Upper lobe of right lung (tissue), 1 donor: ENCODE measurements at regions not wholly inside any gene's neighbourhood (a gene's known extent, or its start where the extent isn't known, plus 50 kb on each side); places are given as distances from the start of the nearest gene placed in this dataset.

Experiments
- ATAC-seq: fragments of 200-7000 bp; cut with Tn5 transposase; one replicate; pipeline ENCODE4 v1.9.1; 2020; ENCODE audit warnings: mild to moderate bottlenecking, moderate library complexity
- DNase-seq: peaks from one replicate; pipeline ENCODE4 v3.0.0-alpha.2; 2020
- H3K27ac ChIP-seq: fragments of 200-600 bp; one replicate; pipeline ENCODE4 v1.8.0; 2022
- H3K27me3 ChIP-seq: fragments of 200-600 bp; one replicate; pipeline ENCODE4 v1.8.0; 2022; ENCODE audit warnings: mild to moderate bottlenecking
- H3K36me3 ChIP-seq: fragments of 200-600 bp; one replicate; pipeline ENCODE4 v1.8.0; 2022
- H3K4me1 ChIP-seq: fragments of 200-600 bp; one replicate; pipeline ENCODE4 v1.8.0; 2022
- H3K4me3 ChIP-seq: fragments of 200-600 bp; one replicate; pipeline ENCODE4 v1.8.0; 2022; ENCODE audit warnings: mild to moderate bottlenecking
- H3K9me3 ChIP-seq: fragments of 200-600 bp; one replicate; pipeline ENCODE4 v1.8.0; 2022
- CTCF ChIP-seq: fragments of 200-600 bp; IDR thresholded peaks from one replicate; pipeline ENCODE4 v1.8.0; 2022; ENCODE audit warnings: antibody characterized with exemption
- intact Hi-C: fragments of 100-400 bp; cut with DNase I; formaldehyde crosslinking; loops from one replicate; pipeline ENCODE4 v1.11.0; 2022
- donor health status: DM: no; HTN: yes; CAD: no; lungs with severe emphysema.

GRCh38 chr16:11432856-11433395 lies 87.7 kb downstream of the RMI2 start:
- no peak for DNase-seq
- Histone ChIP-seq H3K27me3 (no peaks in the 10 kb centered on the region), H3K9me3 (no peaks in the 10 kb centered on the region), H3K27ac (no peak overlapping the region), H3K36me3 (no peaks in the 10 kb centered on the region), H3K4me1 (no peaks in the 10 kb centered on the region), H3K4me3 (no peak overlapping the region)
- intact Hi-C loops = no loop called here
- no peak for TF ChIP-seq CTCF
- no peak for ATAC-seq

DNA sequence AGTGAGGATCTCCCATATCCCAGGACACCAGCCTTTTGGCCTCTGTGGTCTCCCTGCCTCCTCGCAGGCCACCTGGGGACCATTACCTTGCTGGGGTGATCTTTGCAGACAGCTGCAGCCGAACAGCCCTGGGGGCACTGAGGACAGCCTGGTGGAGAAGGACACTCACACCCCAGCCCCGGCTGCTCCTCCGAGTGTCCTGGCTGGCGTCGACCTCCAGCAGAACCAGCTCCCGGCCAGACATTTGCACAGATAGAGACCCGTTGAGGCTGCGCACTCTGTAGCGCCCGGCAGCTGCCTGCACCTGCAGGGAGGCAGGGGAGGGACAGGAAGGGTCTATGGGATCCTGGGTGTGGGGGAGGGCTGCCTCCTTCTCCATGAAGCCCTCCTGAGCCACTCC lies 90.3 kb downstream of the RMI2 start:
- ATAC-seq (no peak), DNase-seq (no peak)
- Histone ChIP-seq H3K4me1 (no peaks in the 10 kb centered on the region), H3K9me3 (no peaks in the 10 kb centered on the region), H3K36me3 (no peaks in the 10 kb centered on the region), H3K4me3 (no peak overlapping the region), H3K27ac (no peak overlapping the region), H3K27me3 (no peaks in the 10 kb centered on the region)
- no peak for TF ChIP-seq CTCF
- intact Hi-C loops = no loop called here

- no peak overlapping the region for H3K27ac ChIP-seq
- no peaks in the 10 kb centered on the region for H3K9me3 ChIP-seq
- no peak for TF ChIP-seq CTCF
- H3K4me1 ChIP-seq = no peaks in the 10 kb centered on the region
- DNase-seq = no peak
- intact Hi-C loops = no loop called here
- H3K36me3 ChIP-seq = no peaks in the 10 kb centered on the region
- no peaks in the 10 kb centered on the region for H3K27me3 ChIP-seq
- H3K4me3 ChIP-seq = no peak overlapping the region
- ATAC-seq = no peak
Measured at GRCh38 chr16:11437069-11437468, 91.8 kb downstream of the RMI2 start.

- ATAC-seq = no peak
- no peak for TF ChIP-seq CTCF
- intact Hi-C loops = no loop called here
Measured at GRCh38 chr16:11439790-11440656, 94.8 kb downstream of the RMI2 start.

GRCh38 chr16:11440657-11441012 lies 95.4 kb downstream of the RMI2 start:
- no peaks in the 10 kb centered on the region for H3K4me1 ChIP-seq
- H3K9me3 ChIP-seq = no peaks in the 10 kb centered on the region
- intact Hi-C loops = no loop called here
- H3K4me3 ChIP-seq = no peak overlapping the region
- H3K27ac ChIP-seq = no peak overlapping the region
- H3K27me3 ChIP-seq = no peaks in the 10 kb centered on the region
- H3K36me3 ChIP-seq = no peaks in the 10 kb centered on the region
- no peak for ATAC-seq
- DNase-seq = peak; percentile 48
- no peak for TF ChIP-seq CTCF

More at GRCh38 chr16:11439790-11440656, 94.8 kb downstream of the RMI2 start:
- H3K4me1 ChIP-seq = no peaks in the 10 kb centered on the region
- DNase-seq = no peak
- H3K27me3 ChIP-seq = no peaks in the 10 kb centered on the region
- H3K36me3 ChIP-seq = no peaks in the 10 kb centered on the region
- no peak overlapping the region for H3K4me3 ChIP-seq
- H3K9me3 ChIP-seq = no peaks in the 10 kb centered on the region
- H3K27ac ChIP-seq = no peak overlapping the region
